SKM-1 treated with dmso at 0.1 percent for 144 hours (cell line): ENCODE measurements at regions not wholly inside any gene's neighbourhood (a gene's known extent, or its start where the extent isn't known, plus 50 kb on each side); places are given as distances from the start of the nearest gene placed in this dataset.
"Not testable (repeated sequence)": the region's sequence is repeated elsewhere in the genome, so short reads cannot be mapped to it uniquely, and the experiment has no call there.

ENCODE experiments used
- DNase-seq: peaks from one replicate; lab custom pipeline; 2025; ENCODE audit not compliant: unreplicated experiment; lab: John Stamatoyannopoulos, UW

GRCh38 chr1:94769551-94769950, 50.6 kb upstream of the SLC44A3 start:
- no peak for DNase-seq

DNA sequence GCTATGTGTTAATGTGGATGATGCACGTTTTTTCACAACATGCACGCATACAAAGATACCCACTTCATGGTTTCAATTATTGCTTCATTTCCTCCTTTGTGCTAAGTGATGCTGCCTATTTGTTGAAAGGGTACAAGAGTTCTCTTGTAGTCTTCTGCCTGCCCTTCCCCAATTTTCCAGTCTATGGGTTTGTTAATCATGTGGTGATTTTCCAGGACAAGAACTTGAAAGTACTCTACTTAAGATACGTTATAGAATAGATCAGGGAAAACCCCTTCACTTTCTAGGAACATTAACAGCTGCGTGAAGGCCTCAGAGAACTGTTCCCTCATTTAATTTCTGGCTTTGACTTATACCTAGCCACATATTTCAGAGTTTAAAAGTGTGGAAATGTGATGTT, 52.1 kb upstream of the SLC44A3 start:
- DNase-seq, result peak; percentile 35

- no peak for DNase-seq
Observed at GRCh38 chr1:94765958-94766357, 54.2 kb upstream of the SLC44A3 start.

- no peak for DNase-seq
Observed at GRCh38 chr1:94759188-94759587, 61.0 kb upstream of the SLC44A3 start.

- DNase-seq, result no peak
Observed at GRCh38 chr1:94757931-94758330, 62.2 kb upstream of the SLC44A3 start.

- no peak for DNase-seq
Observed at GRCh38 chr1:94755675-94756074, 64.5 kb upstream of the SLC44A3 start.

- not testable (repeated sequence) for DNase-seq
Observed at GRCh38 chr1:94755016-94755415, 65.1 kb upstream of the SLC44A3 start.

DNA sequence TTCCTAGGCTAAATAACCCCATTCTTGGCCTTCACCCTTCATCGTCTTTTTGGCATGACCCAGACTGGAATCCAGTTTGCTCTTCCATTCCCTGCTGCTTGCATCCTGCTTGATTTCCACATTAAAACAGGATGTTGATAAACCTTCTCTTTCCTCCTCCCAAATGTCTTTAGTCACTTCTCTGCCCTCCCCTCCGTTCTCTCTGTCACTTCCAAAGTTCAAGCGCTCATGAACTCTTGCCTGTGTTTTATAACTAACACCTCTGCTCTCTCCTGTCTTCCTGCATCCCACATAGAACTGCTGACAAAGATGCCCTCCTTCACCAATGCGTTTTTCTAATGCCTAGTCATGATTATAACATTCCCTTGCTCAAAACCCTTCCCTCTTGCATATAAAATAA, 65.6 kb upstream of the SLC44A3 start:
- no peak for DNase-seq

GRCh38 chr1:94754095-94754494, 66.1 kb upstream of the SLC44A3 start:
- no peak for DNase-seq

DNA sequence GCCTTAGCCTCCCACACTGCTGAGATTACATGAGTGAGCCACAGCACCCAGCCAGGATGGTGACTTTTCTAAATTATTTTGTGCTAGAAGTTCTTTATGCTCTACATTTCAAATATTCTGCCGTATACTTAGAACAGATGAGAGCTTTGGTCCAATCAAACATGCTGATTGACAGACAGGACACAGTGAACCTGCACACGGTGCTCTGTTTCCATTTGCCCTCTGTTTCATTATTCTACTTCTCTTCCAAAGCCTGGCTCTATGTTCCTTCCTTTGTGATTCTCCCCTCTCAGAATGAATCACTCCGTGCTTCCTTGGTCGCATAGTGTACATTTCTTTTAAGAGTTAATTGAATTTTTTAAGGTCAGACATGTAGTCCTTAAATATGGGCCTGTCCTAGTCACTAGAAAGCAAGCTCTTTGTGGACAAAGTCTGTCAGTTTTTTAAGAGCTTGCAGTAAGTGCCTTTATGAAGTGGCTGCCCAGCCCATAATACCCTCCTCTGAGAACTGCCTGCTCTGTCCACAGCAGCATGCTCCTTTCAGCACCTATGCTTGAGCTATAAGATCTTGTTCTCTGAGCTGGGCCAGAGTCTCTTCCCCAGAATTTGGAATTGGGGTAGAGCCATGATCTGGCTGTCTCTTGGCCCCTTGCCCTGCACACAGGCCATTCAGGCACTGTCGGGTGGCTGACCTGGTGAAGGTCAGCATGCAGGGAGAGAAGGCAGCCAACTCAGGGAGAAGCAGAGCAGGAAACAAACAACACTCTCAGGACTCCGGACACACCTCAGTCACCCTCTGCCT, 66.8 kb upstream of the SLC44A3 start:
- no peak for DNase-seq

- DNase-seq, result not testable (repeated sequence)
Observed at GRCh38 chr1:94751483-94751882, 68.7 kb upstream of the SLC44A3 start.

GRCh38 chr1:94746635-94747525, 73.3 kb upstream of the SLC44A3 start:
- DNase-seq, result peak; percentile 21

GRCh38 chr1:94745742-94746141, 74.4 kb upstream of the SLC44A3 start:
- DNase-seq, result no peak

DNA sequence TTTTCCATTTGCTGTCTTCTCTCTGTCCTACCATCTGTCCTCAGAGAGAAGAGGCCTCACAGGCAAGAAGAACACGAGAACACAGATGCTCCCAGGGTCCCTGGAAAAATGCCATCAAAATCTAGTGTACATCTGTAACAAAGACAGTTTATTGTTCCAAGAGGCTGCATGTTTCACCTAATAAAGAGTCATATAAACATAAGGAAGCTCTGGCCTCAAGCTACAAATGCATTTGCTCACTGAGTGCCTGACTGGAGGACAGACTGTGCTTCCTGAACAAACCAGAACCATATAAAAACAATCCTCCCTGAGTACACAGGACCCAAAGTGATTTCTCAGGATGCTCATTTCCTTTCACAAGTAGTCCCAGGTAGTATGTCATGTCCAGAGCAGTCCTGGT, 76.3 kb upstream of the SLC44A3 start:
- DNase-seq, result no peak

DNA sequence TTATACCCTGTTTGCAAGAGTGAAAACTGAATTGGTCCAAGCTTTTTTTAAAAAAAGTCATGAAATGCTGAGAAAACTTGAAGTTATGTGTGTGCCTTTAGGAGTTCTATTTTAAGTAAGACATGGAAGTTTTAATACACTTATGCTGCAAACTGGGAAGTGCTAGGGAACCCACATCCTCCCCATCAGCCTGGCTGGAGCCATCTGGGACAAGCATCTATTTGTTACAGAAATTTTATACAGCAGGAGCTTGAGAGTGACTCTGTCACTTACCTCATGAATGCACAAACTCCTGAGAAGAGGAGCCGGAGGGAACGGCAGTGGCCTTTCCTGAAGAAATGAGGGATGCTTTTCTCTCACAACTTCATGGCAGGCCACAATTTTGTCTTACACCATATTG, 78.2 kb upstream of the SLC44A3 start:
- DNase-seq, result no peak

DNA sequence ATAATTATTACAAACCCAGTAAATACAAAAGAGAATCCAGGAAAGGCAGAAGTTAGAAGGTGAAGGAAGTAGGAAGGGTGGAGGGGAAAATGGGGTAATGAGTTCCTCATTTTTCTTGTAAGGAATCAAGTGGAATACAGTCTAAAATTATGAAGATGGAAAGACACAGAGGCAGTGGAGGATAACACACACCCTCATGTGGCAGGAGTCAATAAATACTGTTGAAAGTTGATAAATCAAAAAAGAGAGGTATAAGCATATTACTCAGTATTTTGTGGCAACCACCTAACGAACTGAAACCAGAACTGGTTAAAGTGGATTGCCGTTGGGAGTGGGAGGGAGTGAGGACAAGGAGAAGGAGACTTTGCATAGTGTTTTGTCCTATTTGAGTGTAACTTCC, 78.6 kb upstream of the SLC44A3 start:
- peak; percentile 34 for DNase-seq

- DNase-seq, result no peak
Observed at GRCh38 chr1:94739521-94740061, 80.6 kb upstream of the SLC44A3 start.

DNA sequence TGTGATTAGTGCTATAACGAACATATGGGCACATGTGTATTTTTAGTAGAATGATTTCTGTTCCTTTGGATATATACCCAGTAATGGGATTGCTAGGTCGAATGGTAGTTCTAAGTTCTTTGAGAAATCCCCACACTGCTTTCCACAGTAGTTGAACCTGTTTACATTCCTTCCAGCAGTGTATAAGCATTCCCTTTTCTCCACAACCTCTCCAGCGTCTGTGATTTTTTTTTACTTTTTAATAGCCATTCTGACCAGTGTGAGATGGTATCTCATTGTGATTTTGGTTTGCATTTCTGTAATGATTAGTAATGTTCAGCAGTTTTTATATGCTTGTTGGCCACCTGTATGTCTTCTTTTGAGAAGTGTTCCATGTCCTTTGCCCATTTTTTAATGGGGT, 81.8 kb upstream of the SLC44A3 start:
- no peak for DNase-seq

DNA sequence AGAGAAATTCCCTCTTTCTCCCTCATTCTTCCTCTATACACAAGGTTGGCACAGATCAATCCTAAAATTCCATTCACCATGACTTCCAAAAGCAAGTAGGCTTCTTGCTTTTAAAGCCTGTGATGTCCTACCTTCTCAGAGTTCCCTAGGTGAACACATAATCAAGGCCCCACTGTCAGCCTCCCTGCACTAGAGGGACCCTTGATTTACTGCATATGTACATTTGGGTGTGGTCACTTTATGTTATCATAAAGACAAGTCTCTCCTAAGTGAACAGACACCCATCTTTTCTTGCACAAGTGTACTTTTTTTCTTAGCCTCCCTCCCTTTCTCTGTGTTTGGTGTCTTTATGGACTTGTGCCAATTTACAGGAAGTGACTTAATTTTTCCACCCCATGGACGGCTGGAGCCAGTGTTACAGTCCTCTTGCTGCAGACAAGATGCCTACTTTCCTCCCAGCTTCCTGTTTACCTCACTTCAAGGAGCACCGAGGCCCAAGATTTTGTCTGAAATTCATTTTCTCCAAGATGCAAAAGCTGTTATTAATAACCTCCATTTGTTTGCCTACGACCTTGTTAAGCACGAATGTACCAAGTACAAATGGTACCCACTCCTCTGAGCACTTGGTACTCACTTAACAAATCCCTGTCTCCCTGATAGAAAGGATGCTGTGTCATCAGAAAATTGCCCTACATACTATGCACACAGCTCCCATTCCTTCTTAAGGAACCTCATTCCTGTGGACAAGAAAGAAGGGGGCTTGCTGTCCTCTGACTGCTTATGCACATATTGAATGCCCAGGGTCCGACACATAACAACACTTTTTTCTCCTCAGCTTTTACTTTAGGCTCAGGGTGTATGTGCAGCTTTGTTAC, 82.8 kb upstream of the SLC44A3 start:
- DNase-seq, result peak; percentile 54

DNA sequence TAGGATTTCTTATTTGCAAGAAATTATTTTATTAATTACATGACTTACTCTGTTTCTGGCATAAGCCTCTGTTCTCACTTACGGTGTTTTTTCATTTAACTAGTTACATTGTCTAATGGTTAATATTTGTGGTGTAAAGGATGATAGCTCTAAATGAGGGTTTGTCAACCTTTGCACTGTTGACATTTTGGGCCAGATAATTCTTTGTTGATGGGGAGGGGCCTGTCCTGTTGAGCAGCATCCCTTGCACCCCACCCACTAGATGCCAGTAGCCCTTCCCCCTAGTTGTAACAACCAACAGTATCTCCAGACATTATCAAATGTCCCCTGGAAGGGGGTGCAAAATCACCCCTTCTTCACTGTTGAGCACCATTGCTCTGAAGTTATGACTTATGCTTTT, 83.6 kb upstream of the SLC44A3 start:
- DNase-seq, result no peak

GRCh38 chr1:94736073-94736472, 84.1 kb upstream of the SLC44A3 start:
- no peak for DNase-seq
